SK-N-SH (cell line): ENCODE measurements at regions not wholly inside any gene's neighbourhood (a gene's known extent, or its start where the extent isn't known, plus 50 kb on each side); places are given as distances from the start of the nearest gene placed in this dataset.

Source experiments
- CTCF ChIP-seq: fragments of 200-600 bp; sonication (generic); IDR thresholded peaks from 2 replicates; pipeline ENCODE4 v1.6.1; 2017; ENCODE audit warnings: antibody characterized with exemption, mild to moderate bottlenecking, moderate library complexity
- EP300 ChIP-seq, 2 experiments: IDR thresholded peaks; 2 replicates each; pipeline versions ENCODE4 v1.4.0 to v1.6.1; 2012; ENCODE audit warnings: borderline replicate concordance in 1 of 2, low read depth in 1 of 2, low read length in 1 of 2
- JUND ChIP-seq: IDR thresholded peaks from 2 replicates; pipeline ENCODE4 v1.4.0; 2012
- POLR2AphosphoS5 ChIP-seq: IDR thresholded peaks from 2 replicates; pipeline ENCODE4 v1.6.1; 2012; ENCODE audit warnings: low read depth, low read length
- ZBTB33 ChIP-seq: IDR thresholded peaks from 2 replicates; pipeline ENCODE4 v1.4.0; 2012; ENCODE audit warnings: low read depth, borderline replicate concordance

GRCh38 chrX:115364670-115365069 is 75.2 kb downstream of the LUZP4 start:
- TF ChIP-seq POLR2AphosphoS5 (no peak), CTCF (no peak), ZBTB33 (no peak), JUND (no peak), EP300 (IDR thresholded peaks at IDR 0.05; ENCODE audit: borderline replicate concordance in 1 of 2, low read depth in 1 of 2, low read length in 1 of 2) (no peak)
